CD4-positive, CD25-positive, alpha-beta regulatory T cell (primary cell): ENCODE measurements at regions not wholly inside any gene's neighbourhood (a gene's known extent, or its start where the extent isn't known, plus 50 kb on each side); places are given as distances from the start of the nearest gene placed in this dataset.
A peak's percentile ranks its signal among the peaks of the same experiment; 100 is the strongest.

Experiments
- ATAC-seq, 2 donors: fragments of 150-1000 bp; cut with Tn5 transposase; one replicate each; pipeline ENCODE4 v1.10.0; 2021; ENCODE audit warnings: low read depth in 2 of 2, moderate number of reproducible peaks in 2 of 2, moderate library complexity in 1 of 2
- DNase-seq, 3 donors: peaks; one replicate each; pipeline versions ENCODE4 v3.0.0 to v3.0.0-alpha.2; 2012 to 2022; ENCODE audit warnings: mixed read lengths in 1 of 3
- H3K27ac ChIP-seq: one replicate; pipeline ENCODE4 v1.7.0; 2013; ENCODE audit warnings: mild to moderate bottlenecking, low read length; ENCODE audit not compliant: insufficient read depth, poor library complexity, severe bottlenecking
- H3K27me3 ChIP-seq: one replicate; pipeline ENCODE4 v1.7.0; 2013; ENCODE audit warnings: low read length; ENCODE audit not compliant: control insufficient read depth, insufficient read depth
- H3K36me3 ChIP-seq: one replicate; pipeline ENCODE4 v1.7.0; 2013; ENCODE audit warnings: mild to moderate bottlenecking, low read length, moderate library complexity; ENCODE audit not compliant: control insufficient read depth, insufficient read depth
- H3K4me1 ChIP-seq: 2 replicates; pipeline ENCODE4 v1.7.0; 2013; ENCODE audit warnings: mild to moderate bottlenecking, low read length; ENCODE audit not compliant: insufficient read depth, control insufficient read depth, poor library complexity, severe bottlenecking
- H3K4me3 ChIP-seq: one replicate; pipeline ENCODE4 v1.7.0; 2013; ENCODE audit warnings: low read depth, mild to moderate bottlenecking, low read length, moderate library complexity
- H3K9me3 ChIP-seq, 2 experiments: 1 replicate in 1 of 2; 2 replicates in 1 of 2; pipeline ENCODE4 v1.7.0; 2013; ENCODE audit warnings: low read length in 2 of 2, mild to moderate bottlenecking in 1 of 2, moderate library complexity in 1 of 2; ENCODE audit not compliant: control insufficient read depth in 2 of 2
- H3K27ac Mint-ChIP-seq, 3 donors: one replicate each; pipeline ENCODE4 v1.8.0; 2020 to 2022; ENCODE audit warnings: mild to moderate bottlenecking in 3 of 3, mixed read lengths in 3 of 3, moderate library complexity in 2 of 3
- H3K27me3 Mint-ChIP-seq: one replicate; pipeline ENCODE4 v1.8.0; 2022; ENCODE audit warnings: mild to moderate bottlenecking, mixed read lengths
- H3K36me3 Mint-ChIP-seq: one replicate; pipeline ENCODE4 v1.8.0; 2020; ENCODE audit warnings: mixed read lengths
- H3K4me1 Mint-ChIP-seq, 4 donors: one replicate each; pipeline ENCODE4 v1.8.0; 2020 to 2022; ENCODE audit warnings: mixed read lengths in 4 of 4, mild to moderate bottlenecking in 1 of 4
- H3K4me3 Mint-ChIP-seq, 4 donors: one replicate each; pipeline ENCODE4 v1.8.0; 2020 to 2022; ENCODE audit warnings: mild to moderate bottlenecking in 4 of 4, mixed read lengths in 4 of 4, moderate library complexity in 3 of 4
- H3K9me3 Mint-ChIP-seq, 7 donors: one replicate each; pipeline ENCODE4 v1.8.0; 2020 to 2022; ENCODE audit warnings: mixed read lengths in 7 of 7, mild to moderate bottlenecking in 3 of 7, moderate library complexity in 2 of 7

DNA sequence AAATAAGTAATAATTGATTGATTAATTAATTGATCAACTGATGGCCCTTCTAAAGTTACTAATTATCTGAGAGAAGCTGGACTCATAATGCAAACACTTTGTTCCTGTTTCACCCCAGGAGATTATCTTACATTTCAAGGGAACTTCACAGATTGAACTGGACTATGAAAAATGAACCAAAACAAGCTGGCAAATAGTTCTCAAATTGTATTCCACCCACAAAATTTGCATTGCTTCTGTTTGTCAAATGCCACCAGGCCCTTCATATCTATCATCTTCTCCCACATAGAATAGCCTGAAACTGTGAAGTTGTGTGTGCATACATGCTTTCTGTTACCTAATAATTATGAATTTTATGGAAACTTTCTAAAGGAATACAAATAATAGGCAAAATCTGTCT lies 104.0 kb downstream of the ZNF281 start:
- DNase-seq (no peak), ATAC-seq (no peak)
- Mint-ChIP-seq H3K36me3 (no peaks in the 10 kb centered on the region), H3K27ac (no peak overlapping the region), H3K27me3 (peaks cover 9% of the 10 kb centered on the region), H3K9me3 (no peaks in the 10 kb centered on the region), H3K4me1 (peaks cover 4 to 27% (median 16%) of the 10 kb centered on the region in 4 donors), H3K4me3 (peak overlapping the region in 1 of 4 donors; percentile 59)
- Histone ChIP-seq H3K4me3 (no peak overlapping the region), H3K9me3 (no peaks in the 10 kb centered on the region), H3K27me3 (no peaks in the 10 kb centered on the region), H3K36me3 (no peaks in the 10 kb centered on the region), H3K27ac (no peak overlapping the region), H3K4me1 (peaks cover 15% of the 10 kb centered on the region)

DNA sequence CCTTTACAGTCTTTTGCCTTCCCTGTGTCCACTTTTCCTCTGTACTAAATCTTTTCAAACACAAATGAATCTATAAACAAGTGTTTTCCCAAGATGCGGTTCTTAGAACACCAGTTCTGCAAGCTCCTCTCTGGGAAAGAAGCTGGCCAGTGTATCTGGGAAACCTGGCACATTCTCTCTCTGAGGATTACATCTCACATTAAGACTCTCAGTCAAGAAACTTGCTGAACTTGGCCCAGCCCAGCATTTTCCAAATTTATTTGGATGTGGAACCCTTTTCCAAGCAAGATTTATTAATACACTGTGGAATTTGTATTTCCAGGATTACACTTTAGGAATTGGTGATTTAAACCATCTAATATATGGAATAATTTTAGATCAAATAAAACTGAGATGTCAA lies 105.7 kb downstream of the ZNF281 start:
- Mint-ChIP-seq H3K36me3 (no peaks in the 10 kb centered on the region), H3K4me1 (peaks cover 4 to 35% (median 18%) of the 10 kb centered on the region in 4 donors), H3K9me3 (no peaks in the 10 kb centered on the region), H3K27me3 (peaks cover 7% of the 10 kb centered on the region), H3K4me3 (peak overlapping the region; percentile 47 to 77 (median 60)), H3K27ac (peak overlapping the region in 1 of 3 donors; percentile 90)
- peaks cover 15% of the 10 kb centered on the region for H3K4me1 ChIP-seq
- no peak overlapping the region for H3K27ac ChIP-seq
- H3K9me3 ChIP-seq: no peaks in the 10 kb centered on the region
- no peak for ATAC-seq
- H3K4me3 ChIP-seq: no peak overlapping the region
- no peaks in the 10 kb centered on the region for H3K27me3 ChIP-seq
- no peak for DNase-seq
- H3K36me3 ChIP-seq: no peaks in the 10 kb centered on the region

DNA sequence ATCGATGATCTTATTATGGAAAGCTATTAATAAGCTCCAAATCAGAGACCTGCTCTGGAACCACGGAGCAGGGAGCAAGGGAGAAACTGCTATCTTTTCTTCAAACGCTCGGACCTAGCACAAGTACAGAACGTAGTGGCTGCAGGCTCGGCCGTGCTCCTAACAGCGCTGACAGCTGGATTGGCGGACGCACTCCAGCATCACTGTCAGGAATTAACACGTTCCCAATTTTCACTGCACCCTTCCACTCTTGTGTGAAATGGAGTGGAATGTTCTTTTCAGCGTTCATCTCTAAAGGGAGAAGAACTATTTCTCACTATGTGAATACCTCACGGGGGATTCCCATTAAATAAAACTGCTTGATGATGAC lies 106.9 kb downstream of the ZNF281 start:
- Histone ChIP-seq H3K4me1 (peaks cover 15% of the 10 kb centered on the region), H3K4me3 (peak overlapping the region; percentile 99)
- no peak for ATAC-seq

DNA sequence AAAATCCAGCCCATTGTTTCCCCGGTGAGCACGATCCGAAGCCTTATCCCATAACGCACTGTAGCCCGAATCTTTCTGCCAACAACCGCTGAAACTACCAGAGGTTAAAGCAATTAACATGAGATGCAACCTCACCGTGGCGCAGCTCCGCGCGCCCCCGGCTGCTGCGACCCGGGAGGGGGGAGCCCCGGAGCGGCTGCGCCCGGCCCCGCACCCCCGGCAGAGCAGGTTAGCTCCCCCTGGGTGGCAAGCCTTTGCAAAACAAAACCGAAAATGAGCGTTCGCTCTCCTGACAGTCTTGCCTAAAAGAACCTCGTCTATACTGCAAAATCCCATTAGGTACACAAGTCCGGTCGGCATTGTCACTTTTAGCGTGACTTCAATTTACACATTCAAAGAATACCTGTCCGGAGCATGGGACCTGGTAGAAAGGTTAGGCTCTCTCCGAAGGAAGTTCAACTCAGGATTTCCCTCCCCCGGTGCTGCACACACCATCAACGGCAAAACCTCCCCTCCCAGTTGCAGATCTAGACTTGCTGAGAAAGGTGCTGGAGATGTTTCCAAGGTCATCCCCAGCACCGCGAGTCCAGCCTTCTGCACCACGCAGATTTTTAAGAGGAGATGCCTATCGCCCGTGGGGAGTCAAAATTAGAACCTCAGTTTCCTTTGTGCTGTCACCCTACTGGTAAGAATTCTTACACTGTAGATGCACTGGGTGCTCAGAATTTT lies 107.5 kb downstream of the ZNF281 start:
- H3K4me1 ChIP-seq: peaks cover 15% of the 10 kb centered on the region
- Mint-ChIP-seq H3K36me3 (no peaks in the 10 kb centered on the region), H3K27me3 (peaks cover 4% of the 10 kb centered on the region), H3K27ac (peak overlapping the region; percentile 93 to 97 (median 96)), H3K4me1 (peaks cover 2 to 35% (median 14%) of the 10 kb centered on the region in 4 donors), H3K9me3 (no peaks in the 10 kb centered on the region), H3K4me3 (peak overlapping the region; percentile 93 to 95 (median 94))
- no peaks in the 10 kb centered on the region for H3K36me3 ChIP-seq
- peak overlapping the region; percentile 70 for H3K27ac ChIP-seq
- DNase-seq: peak; percentile 45 to 82 (median 76)
- H3K4me3 ChIP-seq: peak overlapping the region; percentile 99
- peak; percentile 89 to 90 for ATAC-seq
- no peaks in the 10 kb centered on the region for H3K9me3 ChIP-seq
- no peaks in the 10 kb centered on the region for H3K27me3 ChIP-seq

More for the DNA sequence above, 106.9 kb downstream of the ZNF281 start:
- H3K36me3 Mint-ChIP-seq: no peaks in the 10 kb centered on the region
- H3K27me3 Mint-ChIP-seq: peaks cover 4% of the 10 kb centered on the region
- no peak overlapping the region for H3K27ac ChIP-seq
- DNase-seq: no peak
- no peaks in the 10 kb centered on the region for H3K27me3 ChIP-seq
- peaks cover 4 to 35% (median 17%) of the 10 kb centered on the region in 4 donors for H3K4me1 Mint-ChIP-seq
- H3K27ac Mint-ChIP-seq: peak overlapping the region; percentile 93 to 97 (median 96)
- H3K9me3 Mint-ChIP-seq: no peaks in the 10 kb centered on the region
- peak overlapping the region; percentile 93 to 95 (median 94) for H3K4me3 Mint-ChIP-seq
- H3K9me3 ChIP-seq: no peaks in the 10 kb centered on the region
- no peaks in the 10 kb centered on the region for H3K36me3 ChIP-seq

DNA sequence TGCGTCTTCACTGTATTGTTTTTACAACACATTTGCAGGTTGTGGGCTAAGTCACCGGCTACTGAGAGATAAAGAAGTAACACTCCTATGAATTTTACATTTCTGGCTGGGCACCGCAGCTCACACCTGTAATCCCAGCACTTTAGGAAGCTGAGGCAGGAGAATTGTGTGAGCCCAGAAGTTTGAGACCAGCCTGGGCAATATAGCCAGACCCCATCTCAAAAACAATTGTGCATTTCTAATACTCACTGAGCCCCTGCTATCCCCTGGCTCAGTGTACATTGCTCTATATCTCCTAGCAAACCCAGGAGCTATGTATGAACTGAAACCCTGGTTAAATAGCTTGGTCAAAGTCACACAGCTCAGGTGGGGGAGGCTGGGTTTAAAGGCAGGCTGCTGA lies 108.7 kb downstream of the ZNF281 start:
- Histone ChIP-seq H3K9me3 (no peaks in the 10 kb centered on the region), H3K27me3 (no peaks in the 10 kb centered on the region), H3K36me3 (no peaks in the 10 kb centered on the region), H3K4me3 (peak overlapping the region; percentile 99), H3K27ac (no peak overlapping the region), H3K4me1 (peaks cover 7% of the 10 kb centered on the region)
- DNase-seq (no peak), ATAC-seq (no peak)
- Mint-ChIP-seq H3K4me3 (peak overlapping the region; percentile 93 to 95 (median 94)), H3K4me1 (peaks cover 0 to 28% (median 8%) of the 10 kb centered on the region in 4 donors), H3K27ac (peak overlapping the region in 2 of 3 donors; percentile 45 to 96), H3K27me3 (peaks cover 8% of the 10 kb centered on the region), H3K36me3 (no peaks in the 10 kb centered on the region), H3K9me3 (no peaks in the 10 kb centered on the region)

DNA sequence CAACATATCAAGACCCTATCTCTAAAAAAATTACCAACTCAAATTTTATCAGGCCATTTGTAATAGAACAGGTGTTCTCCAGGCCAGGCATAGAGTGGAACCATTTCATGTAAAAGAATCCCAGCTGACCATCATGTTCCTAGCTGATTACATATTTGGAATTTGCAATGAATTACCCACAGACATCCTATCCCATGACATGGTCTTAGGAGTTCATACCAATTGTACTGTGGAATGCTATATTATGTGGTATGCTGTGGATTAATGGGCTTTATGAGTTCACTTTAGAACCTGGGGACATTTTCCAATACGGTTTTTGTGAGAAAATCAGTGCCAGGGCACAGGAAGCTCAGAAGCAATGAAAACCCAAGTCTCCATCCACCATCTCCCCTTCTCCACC lies 110.3 kb downstream of the ZNF281 start:
- H3K4me3 ChIP-seq: no peak overlapping the region
- peak overlapping the region in 1 of 3 donors; percentile 55 for H3K27ac Mint-ChIP-seq
- peak overlapping the region in 3 of 4 donors; percentile 17 to 95 (median 48) for H3K4me3 Mint-ChIP-seq
- H3K36me3 ChIP-seq: no peaks in the 10 kb centered on the region
- DNase-seq: no peak
- no peaks in the 10 kb centered on the region for H3K9me3 Mint-ChIP-seq
- no peak for ATAC-seq
- peaks cover 7% of the 10 kb centered on the region for H3K4me1 ChIP-seq
- H3K27me3 ChIP-seq: no peaks in the 10 kb centered on the region
- H3K9me3 ChIP-seq: no peaks in the 10 kb centered on the region
- H3K4me1 Mint-ChIP-seq: peaks cover 0 to 28% (median 7%) of the 10 kb centered on the region in 4 donors
- no peak overlapping the region for H3K27ac ChIP-seq
- H3K27me3 Mint-ChIP-seq: peaks cover 4% of the 10 kb centered on the region
- no peaks in the 10 kb centered on the region for H3K36me3 Mint-ChIP-seq

DNA sequence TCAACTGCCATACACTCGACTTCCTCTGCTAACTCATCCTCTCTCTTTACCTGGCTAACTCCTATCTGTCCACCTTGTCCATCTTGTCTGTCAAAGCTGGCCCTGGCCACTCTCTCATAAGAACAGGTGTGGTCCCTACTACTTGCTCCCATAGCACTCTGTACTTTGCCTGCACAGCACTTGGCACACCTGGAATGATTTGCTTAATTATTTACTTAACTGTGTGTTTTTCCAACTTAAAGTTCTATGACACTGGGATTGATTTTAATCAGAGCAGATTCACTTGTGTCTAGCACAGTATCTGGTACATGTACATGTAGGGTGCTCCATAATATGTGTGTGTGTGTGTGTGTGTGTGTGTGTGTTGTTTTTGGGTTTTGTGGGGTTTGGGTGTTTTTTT lies 111.6 kb downstream of the ZNF281 start:
- Mint-ChIP-seq H3K9me3 (no peaks in the 10 kb centered on the region), H3K27ac (no peak overlapping the region), H3K27me3 (peaks cover 4% of the 10 kb centered on the region), H3K4me1 (peaks cover 0 to 28% (median 7%) of the 10 kb centered on the region in 4 donors), H3K36me3 (no peaks in the 10 kb centered on the region), H3K4me3 (no peak overlapping the region)
- Histone ChIP-seq H3K27me3 (no peaks in the 10 kb centered on the region), H3K27ac (no peak overlapping the region), H3K9me3 (no peaks in the 10 kb centered on the region), H3K4me1 (peaks cover 7% of the 10 kb centered on the region), H3K36me3 (no peaks in the 10 kb centered on the region), H3K4me3 (no peak overlapping the region)
- DNase-seq: no peak
- ATAC-seq: no peak
